ENCODE measurements at regions not wholly inside any gene's neighbourhood (a gene's known extent, or its start where the extent isn't known, plus 50 kb on each side); places are given as distances from the start of the nearest gene placed in this dataset.

DNA sequence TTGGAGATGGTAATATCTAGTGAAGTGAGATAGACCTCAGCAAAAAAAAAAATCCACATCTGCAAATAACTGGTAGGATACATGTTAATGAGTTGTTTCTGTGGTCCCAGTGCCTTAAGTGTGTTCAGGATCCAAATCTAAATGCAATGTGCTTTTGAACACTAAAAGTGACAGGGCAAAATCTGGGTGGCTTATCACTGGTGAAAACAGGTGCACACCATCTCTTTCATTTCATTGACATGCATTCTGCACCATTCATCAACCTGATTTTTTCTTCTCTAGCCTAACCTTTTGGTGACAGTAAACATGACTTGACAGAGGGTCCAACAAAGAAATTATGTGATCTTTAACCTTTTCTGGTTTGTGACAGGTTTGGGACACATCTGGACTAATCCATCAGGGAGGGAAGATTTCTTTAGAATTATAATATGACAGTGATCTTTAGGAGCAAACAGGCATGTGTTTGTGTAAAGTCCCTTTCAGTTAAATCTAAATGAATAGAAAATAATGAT is 201.6 kb upstream of the NEGR1 start:
- no peak overlapping the region for H3K27ac ChIP-seq
- TF ChIP-seq CTCF (IDR thresholded peaks at IDR 0.05) (no peak), POLR2A (IDR thresholded peaks at IDR 0.05) (no peak)
- no peak overlapping the region for H3K4me3 ChIP-seq
- no peaks in the 10 kb centered on the region for H3K4me1 ChIP-seq
- no peaks in the 10 kb centered on the region for H3K9me3 ChIP-seq
- no peaks in the 10 kb centered on the region for H3K27me3 ChIP-seq
- no peak for DNase-seq
- no peaks in the 10 kb centered on the region for H3K36me3 ChIP-seq (ENCODE audit: low read depth, missing control alignments)
- intact Hi-C loops (cut with DNase I; ENCODE audit: low total_unique reads), result no loop called here

DNA sequence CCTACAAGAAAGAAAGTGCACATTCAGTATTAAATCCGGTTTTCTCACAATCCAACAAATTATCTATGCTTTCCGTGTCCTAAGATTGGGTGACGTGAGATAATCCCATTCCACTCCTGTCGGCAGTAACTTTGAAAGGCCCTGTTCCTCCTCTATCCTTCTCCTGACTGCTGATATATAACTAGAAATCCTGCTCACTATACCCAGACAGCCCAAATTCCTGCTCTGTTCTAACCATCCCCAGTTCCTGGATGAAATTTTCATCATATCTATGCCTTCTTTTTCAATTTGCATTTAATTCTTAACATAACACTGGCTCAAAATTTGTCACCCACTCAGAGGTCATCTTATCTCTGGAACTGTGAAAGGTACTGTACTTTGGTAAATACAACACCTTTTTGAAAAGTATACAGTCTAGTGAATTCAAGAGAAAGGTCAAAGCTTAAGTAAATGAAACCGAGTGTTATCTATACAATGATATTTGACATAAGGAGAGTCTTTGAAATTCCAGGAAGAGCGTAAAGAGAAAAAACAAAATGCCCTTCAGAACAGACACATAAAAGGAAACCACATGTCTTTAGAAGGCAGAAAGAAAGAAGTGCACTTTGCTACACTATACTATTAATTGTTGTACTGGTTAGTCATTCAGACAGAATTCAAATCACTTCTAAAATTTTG is 200.5 kb upstream of the NEGR1 start:
- 72 to 81% methylated on average over 6 of the region's 6 CpGs for WGBS, 2 donors
- Histone ChIP-seq H3K36me3 (ENCODE audit: low read depth, missing control alignments) (no peaks in the 10 kb centered on the region), H3K4me1 (no peaks in the 10 kb centered on the region), H3K27me3 (no peaks in the 10 kb centered on the region), H3K27ac (no peak overlapping the region), H3K4me3 (no peak overlapping the region), H3K9me3 (no peaks in the 10 kb centered on the region)
- TF ChIP-seq CTCF (IDR thresholded peaks at IDR 0.05), result no peak
- TF ChIP-seq POLR2A (IDR thresholded peaks at IDR 0.05), result no peak
- DNase-seq, result no peak
- intact Hi-C loops (cut with DNase I; ENCODE audit: low total_unique reads), result no loop called here

DNA sequence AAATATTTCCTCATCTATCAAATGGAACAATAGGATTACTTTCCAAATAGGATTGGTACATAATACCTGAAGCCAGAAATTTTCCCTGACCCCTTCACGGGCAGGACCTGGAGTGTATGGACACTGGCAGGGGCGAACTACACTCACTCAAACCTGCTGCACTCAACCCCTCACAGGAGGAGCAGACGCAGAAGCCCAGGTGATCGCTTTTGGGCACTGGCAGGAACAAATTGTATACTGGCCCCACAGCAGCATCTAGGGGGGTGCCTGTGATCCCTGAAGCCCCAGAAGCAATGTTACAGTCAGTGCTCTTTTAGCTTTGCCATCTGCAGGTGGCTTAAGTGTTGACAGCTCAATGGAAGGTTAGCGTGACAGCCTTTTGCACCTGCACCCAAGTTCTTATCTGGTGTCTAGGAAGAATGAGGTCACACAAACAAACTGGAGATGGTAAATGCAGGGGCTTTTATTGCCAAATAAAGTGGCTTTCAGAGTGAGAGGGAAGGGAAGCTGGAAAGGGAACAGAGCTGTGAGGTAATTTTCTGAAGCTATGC is 199.2 kb upstream of the NEGR1 start:
- H3K4me1 ChIP-seq, result no peaks in the 10 kb centered on the region
- no peak overlapping the region for H3K27ac ChIP-seq
- 89 to 95% methylated on average over 5 of the region's 5 CpGs for WGBS, 2 donors
- no peaks in the 10 kb centered on the region for H3K36me3 ChIP-seq (ENCODE audit: low read depth, missing control alignments)
- no peaks in the 10 kb centered on the region for H3K9me3 ChIP-seq
- intact Hi-C loops (cut with DNase I; ENCODE audit: low total_unique reads), result no loop called here
- DNase-seq, result no peak
- H3K27me3 ChIP-seq, result no peaks in the 10 kb centered on the region
- H3K4me3 ChIP-seq, result no peak overlapping the region
- TF ChIP-seq CTCF (IDR thresholded peaks at IDR 0.05) (no peak), POLR2A (IDR thresholded peaks at IDR 0.05) (no peak)

DNA sequence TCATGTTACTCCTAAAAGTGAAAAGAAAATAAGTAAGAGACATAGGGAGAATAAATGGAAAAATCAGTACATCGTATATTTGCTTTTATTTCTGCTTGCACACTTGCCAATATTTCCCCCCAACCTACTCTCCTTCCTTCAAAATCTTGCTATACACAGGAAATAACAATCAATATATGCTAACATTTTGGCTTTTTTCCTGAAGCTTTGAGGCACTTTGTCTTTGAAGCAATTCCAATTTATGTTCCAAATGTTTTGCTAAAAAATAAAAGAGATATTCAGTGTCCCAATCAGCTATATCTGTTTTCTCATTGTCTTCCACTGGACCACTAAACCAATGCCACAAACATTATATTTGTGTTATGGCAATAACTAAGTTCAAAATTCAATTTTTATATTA is 184.0 kb upstream of the NEGR1 start:
- intact Hi-C loops (cut with DNase I; ENCODE audit: low total_unique reads), result no loop called here
- Histone ChIP-seq H3K4me1 (no peaks in the 10 kb centered on the region), H3K27me3 (no peaks in the 10 kb centered on the region), H3K4me3 (no peak overlapping the region), H3K9me3 (no peaks in the 10 kb centered on the region), H3K27ac (no peak overlapping the region), H3K36me3 (ENCODE audit: low read depth, missing control alignments) (no peaks in the 10 kb centered on the region)
- TF ChIP-seq POLR2A (IDR thresholded peaks at IDR 0.05) (no peak), CTCF (IDR thresholded peaks at IDR 0.05) (no peak)
- DNase-seq, result no peak
- 57 to 75% methylated on average over 1 of the region's 1 CpG for WGBS, 2 donors

All from testis (tissue), 2 donors.